GM19099 (cell line): ENCODE measurements at regions not wholly inside any gene's neighbourhood (a gene's known extent, or its start where the extent isn't known, plus 50 kb on each side); places are given as distances from the start of the nearest gene placed in this dataset.

Source experiments
- POLR2A ChIP-seq: IDR thresholded peaks from 3 replicates; pipeline ENCODE4 v1.6.1; 2011; ENCODE audit warnings: low read depth; ENCODE audit not compliant: insufficient read length; ENCODE audit errors: extremely low read depth

DNA sequence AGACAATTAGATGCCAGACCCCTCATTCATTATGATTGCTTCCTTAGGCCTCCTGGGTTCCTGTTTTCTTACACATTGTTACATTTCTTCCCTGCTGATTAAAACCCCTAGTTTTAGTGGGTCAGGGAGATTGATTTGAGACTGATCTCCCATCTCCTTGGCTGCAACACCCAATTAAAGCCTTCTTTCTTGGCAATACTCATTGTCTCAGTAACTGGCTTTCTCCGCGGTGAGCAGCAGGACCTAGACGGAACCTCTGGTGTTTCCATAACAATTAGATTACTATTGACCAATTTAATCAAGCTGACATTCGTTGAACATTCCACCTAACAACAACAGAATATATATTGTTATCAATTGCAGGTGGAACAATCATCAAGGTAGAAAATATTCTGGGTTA is 1676.4 kb upstream of the SLC39A10 start:
- TF ChIP-seq POLR2A = no peak

DNA sequence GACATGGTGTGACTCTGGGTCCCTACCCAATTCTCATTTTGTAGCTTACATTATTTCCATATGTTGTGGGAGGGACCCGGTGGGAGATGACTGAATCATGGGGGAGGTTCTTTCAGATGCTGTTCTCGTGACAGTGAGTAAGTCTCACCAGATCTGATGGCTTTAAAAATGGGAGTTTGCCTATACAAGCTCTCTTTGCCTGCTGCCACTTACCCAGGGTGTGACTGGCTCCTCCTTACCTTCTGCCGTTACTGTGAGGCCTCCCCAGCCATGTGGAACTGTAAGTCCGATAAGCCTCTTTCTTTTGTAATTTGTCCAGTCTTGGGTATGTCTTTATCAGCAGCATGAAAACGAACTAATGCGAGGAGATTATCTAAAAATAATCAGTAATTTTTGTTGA is 1683.2 kb upstream of the SLC39A10 start:
- TF ChIP-seq POLR2A = no peak

DNA sequence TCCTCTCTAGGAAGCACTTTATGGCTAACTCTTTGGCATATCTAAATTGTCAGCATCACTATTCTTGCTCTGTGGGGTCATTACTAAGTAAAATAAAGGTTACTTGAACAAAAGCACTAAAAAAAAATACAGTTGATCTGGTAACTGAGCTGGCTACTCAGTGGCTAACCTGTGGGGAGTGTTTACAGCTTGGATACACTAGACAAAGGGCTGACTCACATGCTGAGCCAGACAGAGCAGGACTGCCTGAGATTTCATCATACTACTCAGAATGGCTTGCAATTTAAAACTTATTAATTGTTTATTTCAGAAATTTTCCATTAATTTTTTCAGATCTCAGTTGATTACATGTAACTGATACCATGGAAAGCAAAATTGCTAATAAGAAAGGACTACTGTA is 1690.4 kb upstream of the SLC39A10 start:
- TF ChIP-seq POLR2A = no peak

DNA sequence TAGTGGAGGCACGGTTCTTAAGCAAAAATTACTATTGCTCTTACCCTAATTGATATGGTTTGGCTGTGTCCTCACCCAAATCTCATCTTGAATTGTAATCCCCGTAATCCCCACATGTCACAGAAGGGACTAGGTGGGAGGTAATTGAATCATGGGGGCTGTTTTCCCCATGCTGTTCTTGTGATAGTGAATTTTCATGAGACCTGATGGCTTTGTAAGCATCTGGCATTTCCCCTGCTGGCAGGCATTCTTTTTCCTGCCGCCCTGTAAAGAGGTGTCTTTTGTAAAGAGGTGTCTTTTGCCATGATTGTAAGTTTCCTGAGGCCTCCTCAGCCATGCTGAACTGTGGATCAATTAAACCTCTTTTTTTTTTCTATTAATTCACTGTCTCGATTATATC is 1691.8 kb upstream of the SLC39A10 start:
- no peak for TF ChIP-seq POLR2A

DNA sequence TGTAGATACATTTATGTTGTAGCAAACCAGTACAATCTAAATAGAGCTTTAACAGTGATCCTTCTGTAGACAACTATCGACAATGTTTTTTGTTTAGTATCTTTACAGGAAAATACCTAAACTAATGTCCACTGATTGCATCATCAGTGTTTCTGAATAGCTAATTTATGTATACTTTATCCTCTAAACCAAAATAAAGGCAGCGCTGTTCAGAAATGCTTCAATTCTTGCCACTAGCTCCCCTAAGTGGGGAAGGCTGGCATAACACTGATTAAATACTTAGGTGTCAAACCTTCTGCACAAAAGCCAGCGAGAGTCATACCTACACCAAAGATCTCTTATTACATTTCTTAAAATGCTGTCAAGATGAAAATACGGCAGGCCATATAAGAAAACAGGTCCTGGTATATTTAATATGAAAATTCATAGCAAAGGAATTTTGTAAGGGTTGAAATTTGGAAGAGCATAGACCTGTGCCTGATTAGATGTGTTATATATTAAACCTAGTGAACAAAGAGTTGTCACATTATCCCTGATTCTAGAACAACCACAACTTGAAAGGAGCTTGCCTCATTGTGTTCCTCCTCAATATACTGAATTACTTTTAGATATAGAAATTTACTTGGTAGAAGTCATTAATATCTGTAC is 1693.4 kb upstream of the SLC39A10 start:
- TF ChIP-seq POLR2A = no peak

DNA sequence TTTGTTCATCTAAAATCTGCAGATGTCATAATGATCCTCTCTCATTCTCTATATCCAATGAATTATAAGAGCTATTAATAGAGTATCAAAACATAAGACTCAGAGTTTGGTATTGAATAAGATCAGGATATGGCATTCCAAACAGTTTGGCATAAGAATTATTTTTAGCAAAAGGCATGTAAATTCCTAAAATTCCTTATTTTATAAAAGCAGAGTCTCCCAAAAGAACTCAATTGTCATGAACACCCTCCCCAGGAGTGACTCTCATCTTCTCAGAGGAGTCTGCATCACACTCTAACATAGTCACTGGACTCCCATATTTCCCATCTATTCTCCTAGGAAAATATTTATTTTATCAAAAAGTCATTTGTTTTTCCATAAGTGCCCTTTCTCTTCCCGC is 1710.2 kb upstream of the SLC39A10 start:
- no peak for TF ChIP-seq POLR2A

DNA sequence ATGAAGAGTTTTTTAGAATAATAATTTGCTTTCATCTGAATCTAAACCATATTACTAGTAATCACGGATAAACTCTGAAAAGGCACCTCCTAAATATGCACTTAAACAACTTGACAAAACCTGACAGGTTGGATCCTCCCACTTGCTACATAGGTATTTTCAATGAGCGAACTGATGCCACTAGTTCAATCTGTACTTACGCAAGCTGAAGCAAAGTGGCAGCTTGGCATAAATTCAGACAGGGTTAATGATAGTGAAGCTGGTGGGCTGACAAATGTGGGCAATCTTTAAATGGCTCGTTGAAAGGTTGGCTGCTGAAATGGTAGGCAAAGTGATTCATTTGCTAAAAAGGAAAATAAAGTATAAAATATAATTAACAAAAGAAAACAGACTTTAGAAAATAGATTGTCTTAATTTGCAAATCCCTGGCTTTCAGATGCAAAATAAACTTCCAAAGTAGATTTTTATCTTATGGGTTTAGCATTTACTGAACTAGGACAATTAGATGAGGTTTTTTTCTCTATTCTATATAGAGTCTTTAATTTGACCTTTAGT is 1713.5 kb upstream of the SLC39A10 start:
- no peak for TF ChIP-seq POLR2A

DNA sequence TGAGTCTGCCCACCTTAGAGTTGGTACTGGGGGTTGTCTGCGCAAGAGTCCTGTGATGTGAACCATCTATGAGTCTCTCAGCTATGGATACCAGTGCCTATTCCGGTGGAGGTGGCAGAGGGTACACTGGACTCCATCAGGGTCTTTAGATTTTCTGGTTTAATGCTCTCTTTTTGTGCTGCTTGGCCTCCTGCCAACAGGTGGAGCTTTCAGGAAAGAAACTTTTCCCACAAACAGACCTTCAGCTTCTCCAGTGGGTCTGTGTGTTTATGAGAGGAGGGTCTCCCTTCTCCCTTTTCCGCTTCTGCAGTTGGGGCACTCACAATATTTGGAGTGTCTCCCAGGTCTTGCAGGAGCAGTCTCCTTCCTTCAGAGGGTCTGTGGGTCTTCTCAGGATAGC is 1721.9 kb upstream of the SLC39A10 start:
- TF ChIP-seq POLR2A = no peak

DNA sequence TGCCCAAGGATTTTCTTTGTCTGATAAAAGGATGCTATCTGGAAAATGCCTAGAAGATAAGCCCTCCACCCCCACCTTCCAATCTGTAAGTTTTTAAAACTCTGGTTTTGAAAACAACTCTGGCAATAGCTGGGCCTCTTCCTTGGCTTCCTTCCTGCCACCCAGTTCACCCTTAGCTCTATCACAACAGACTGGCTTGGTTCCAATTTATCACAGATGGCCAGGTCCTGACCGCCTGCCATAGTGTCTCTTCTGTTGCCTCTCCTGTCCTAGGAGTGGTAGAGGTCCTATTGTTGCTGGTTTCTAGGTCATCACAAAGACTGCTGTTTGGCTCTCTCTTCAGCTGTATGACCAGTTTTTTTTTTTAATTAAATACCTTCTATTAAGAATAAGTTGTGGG is 1727.9 kb upstream of the SLC39A10 start:
- TF ChIP-seq POLR2A = no peak

DNA sequence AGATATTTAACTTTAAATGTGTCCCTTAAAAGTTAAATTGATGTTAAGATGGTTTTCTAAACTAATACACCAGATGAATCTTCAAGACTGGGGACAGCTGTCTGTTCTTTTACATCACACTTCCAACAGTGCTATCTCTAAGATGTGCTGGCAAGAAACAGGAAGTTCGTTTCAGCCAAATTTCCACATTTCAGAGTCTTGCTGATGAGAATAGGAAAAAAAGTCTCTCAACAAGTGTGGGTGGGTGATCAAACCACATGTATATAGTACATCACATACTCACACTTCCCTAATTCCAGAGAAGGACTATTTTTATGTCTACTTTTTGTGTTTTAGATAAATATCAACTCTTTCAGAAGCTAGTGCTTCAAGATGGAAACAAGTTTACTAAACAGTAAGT is 1712.8 kb upstream of the TMEFF2 start:
- TF ChIP-seq POLR2A = no peak

DNA sequence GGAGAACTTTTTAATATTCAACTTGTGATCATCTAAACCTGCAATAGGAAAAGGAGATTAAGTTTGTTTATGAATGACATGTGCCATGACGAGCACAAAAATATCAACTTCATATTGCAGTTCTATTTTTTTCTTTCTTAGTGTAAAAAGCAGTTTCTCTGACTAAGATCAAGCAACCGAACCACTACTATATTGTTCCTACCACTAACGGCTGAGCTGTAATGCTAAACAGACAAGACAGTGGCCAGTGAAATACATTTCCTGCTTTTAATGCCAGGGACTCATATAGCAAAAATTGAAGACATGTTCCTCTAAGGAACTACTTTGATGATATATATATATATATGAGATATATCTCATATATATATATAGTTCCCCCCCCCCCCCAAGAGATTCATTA is 1705.6 kb upstream of the TMEFF2 start:
- no peak for TF ChIP-seq POLR2A

DNA sequence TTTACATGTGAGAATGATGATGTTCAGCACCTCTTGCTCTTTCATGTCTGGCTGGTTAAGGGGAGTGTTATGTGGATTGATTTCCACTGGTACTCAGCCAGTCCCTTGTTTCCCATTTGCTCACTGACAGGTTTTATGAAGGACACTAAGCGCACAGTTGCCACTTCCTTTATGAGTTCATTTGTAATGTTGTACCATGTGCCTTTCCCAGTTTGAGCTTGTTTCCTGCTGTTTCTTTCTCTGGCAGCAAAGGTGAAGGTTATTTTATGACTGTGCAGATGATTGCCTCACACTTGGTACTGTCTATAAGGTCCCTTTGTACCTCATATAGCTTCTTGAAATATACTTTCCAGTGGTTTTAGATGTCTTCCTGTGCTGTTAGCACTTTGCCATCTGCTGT is 1700.5 kb upstream of the TMEFF2 start:
- no peak for TF ChIP-seq POLR2A

DNA sequence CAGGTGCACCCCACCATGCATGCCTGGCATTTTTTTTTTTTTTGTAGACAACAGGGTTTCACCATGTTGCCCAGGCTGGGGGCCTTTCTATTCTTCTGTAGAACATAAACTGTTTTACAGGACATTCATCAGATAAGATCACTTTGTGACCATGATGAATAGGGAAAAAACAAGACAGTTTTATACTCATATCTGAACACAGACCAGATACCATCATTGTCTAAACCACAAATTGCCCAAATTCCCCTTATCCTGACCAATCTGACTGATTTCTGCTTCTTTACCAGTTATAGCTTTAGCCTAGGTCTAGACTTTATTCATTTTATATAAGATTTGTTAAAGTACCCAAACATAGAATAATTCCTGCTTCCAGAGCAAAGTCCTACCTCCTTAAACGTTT is 1699.3 kb upstream of the TMEFF2 start:
- TF ChIP-seq POLR2A = no peak

DNA sequence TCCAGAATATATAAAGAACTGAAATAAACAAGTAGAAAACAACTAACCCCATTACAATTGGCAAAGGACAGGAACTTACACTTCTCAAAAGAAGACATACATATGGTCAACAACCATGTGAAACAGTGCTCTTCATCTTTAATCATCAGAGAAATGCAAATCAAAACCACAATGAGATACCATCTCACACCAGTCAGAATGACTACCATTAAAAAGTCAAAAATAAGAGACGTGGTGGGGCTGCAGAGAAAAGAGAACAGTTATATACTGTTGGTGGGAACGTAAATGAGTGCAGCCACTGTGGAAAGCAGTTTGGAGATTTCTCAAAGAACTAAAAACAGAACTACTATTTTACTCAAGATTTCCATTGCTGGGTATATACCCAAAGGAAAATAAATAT is 1696.3 kb upstream of the TMEFF2 start:
- no peak for TF ChIP-seq POLR2A

DNA sequence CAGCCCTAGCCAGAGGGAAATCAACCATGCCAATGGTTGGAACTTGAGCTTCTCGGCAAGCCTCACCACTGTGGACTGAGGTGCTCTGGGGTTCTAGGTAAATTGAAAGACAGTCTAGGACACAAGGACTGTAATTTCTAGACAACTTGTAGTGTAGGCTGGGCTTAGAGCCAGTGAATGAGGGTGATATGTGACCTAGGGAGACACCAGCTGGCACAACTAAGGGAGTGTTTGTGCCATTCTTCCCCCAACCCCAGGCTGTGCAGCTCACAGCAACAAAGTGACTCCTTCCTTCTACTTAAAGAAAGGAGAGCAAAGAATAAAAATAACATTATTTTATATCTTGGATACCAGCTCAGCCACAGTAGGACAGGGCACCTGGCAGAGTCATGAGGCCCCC is 1690.7 kb upstream of the TMEFF2 start:
- no peak for TF ChIP-seq POLR2A

DNA sequence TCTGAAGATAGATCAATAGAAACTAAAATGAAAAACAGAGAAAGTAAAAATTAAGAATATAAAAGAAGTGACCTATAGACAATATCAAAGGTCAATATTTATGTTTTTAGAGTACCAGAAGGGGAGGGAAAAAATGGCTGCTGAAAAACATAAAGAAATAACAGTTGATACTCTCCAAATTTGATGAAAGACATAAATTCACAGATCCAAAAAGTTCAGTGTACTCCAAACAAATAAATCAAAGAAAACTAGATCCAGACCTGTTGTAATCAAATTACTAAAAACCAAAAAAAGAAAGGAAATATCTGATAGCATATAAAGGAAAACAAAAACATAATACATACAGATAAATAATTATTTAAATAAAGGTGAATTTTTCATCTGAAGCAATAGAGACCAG is 1689.1 kb upstream of the TMEFF2 start:
- TF ChIP-seq POLR2A = no peak

DNA sequence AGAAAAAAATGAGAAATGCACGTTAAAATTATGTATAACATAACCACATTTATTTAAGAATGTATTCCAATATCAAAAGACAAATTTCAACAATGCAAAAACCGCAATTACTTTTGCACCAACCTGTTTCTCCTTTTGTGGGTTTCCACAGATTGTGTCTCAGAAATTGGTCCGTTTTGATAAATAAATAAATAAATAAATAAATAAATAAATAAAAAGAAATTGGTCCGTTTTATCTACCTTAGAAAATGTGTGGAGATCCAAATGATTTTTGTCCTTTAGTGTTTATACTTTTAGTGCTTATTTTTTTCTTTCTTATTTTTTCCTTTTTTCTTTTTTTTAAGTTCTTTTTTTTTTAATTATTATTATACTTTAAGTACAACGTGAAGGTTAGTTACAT is 1682.2 kb upstream of the TMEFF2 start:
- TF ChIP-seq POLR2A = no peak
